ENCODE measurements at regions not wholly inside any gene's neighbourhood (a gene's known extent, or its start where the extent isn't known, plus 50 kb on each side); places are given as distances from the start of the nearest gene placed in this dataset.

DNA sequence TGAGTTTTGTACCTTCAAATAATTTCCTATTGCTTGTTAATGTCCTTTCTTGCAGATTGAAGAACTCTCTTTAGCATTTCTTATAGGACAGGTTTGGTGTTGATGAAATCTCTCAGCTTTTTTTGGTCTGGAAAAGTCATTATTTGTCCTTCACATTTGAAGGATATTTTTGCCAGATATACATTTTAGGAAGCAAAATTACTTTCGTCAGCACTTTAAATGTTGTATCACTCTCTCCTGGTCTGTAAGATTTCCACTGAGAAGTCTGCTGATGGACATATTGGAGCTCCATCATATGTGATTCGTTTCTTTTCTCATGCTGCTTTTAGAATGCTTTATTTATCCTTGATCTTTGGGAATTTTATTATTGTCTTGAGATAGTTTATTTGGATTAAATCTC lies 105.5 kb downstream of the TNFSF13B start:
- CTCF ChIA-PET = no interaction called here
- no peak for DNase-seq (ENCODE audit: low spot score)
- TF ChIP-seq, protein P1, sequence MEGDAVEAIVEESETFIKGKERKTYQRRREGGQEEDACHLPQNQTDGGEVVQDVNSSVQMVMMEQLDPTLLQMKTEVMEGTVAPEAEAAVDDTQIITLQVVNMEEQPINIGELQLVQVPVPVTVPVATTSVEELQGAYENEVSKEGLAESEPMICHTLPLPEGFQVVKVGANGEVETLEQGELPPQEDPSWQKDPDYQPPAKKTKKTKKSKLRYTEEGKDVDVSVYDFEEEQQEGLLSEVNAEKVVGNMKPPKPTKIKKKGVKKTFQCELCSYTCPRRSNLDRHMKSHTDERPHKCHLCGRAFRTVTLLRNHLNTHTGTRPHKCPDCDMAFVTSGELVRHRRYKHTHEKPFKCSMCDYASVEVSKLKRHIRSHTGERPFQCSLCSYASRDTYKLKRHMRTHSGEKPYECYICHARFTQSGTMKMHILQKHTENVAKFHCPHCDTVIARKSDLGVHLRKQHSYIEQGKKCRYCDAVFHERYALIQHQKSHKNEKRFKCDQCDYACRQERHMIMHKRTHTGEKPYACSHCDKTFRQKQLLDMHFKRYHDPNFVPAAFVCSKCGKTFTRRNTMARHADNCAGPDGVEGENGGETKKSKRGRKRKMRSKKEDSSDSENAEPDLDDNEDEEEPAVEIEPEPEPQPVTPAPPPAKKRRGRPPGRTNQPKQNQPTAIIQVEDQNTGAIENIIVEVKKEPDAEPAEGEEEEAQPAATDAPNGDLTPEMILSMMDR (conservative IDR thresholded peaks at IDR 0.05; ENCODE audit: low read depth) = no peak
- POLR2A ChIA-PET (ENCODE audit: low non-redundant PET) = no interaction called here
- H3K27ac ChIP-seq = no peak overlapping the region

DNA sequence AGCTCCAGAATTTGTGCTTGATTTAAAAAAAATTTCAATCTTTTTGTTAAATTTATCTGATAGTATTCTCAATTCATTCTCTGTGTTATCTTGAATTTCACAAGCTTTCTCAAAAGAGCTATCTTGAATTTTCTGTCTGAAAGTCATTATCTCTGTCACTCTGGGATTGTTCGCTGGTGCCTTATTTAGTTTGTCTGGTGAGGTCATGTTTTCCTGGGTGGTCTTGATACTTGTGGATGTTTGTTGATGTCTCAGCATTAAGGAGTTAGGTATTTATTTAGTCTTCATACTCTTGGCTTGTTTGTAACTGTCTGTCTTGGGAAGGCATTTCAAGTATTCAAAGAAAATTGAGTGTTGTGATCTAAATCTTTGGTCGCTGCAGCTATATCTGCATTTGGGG lies 106.3 kb downstream of the TNFSF13B start:
- CTCF ChIA-PET = no interaction called here
- POLR2A ChIA-PET (ENCODE audit: low non-redundant PET) = no interaction called here
- TF ChIP-seq, protein P1 (conservative IDR thresholded peaks at IDR 0.05; ENCODE audit: low read depth) = no peak
- no peak for DNase-seq (ENCODE audit: low spot score)
- H3K27ac ChIP-seq = no peak overlapping the region

DNA sequence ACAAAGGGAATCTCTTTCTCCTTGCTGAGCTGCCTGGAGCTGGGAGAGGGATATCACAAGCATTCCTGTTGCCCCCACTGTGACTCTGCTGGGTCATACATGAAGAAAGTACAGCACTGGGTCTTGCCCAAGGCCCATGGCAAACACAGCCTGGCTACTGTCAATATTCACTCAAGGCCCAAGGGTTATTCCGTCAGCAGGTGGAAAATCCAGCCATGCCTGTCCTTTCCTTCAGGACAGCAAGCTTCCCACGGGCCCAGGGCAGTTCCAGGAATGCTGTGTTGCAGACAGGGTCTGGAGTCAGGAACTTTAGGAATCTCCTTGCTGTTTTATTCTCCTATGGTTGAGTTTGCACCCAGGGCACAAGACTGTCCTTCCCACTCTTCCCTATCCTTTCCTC lies 106.8 kb downstream of the TNFSF13B start:
- no peak for DNase-seq (ENCODE audit: low spot score)
- CTCF ChIA-PET = no interaction called here
- POLR2A ChIA-PET (ENCODE audit: low non-redundant PET) = no interaction called here
- TF ChIP-seq, protein P1 (conservative IDR thresholded peaks at IDR 0.05; ENCODE audit: low read depth) = no peak
- H3K27ac ChIP-seq = no peak overlapping the region

DNA sequence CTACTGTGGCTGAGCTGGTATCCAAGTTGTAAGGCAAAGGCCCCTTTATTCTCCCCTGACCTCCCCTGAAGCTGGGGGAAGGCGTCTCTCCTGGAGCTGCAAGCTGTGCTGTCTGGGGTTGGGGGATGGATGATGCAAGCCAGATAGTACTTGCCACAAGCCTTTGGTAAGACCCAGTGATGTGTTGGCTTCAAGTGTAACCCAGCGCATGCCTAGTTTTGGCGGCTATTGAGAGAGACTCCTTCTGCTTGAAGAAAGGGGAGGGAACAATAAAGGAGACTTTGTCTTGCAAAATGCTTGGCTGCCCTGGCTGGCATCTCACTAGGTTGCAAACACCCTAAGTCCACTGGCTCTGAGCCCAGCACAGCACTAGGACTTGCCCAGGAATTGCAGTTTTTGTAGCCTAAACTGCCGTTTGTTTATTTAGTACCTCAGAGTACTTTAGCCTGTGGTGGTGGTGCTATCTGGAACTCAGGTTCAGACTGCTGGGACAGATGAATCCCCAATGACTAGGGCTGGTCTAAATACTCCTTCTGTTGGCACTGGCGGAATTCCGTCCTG lies 108.2 kb downstream of the TNFSF13B start:
- ChIA-PET POLR2A (ENCODE audit: low non-redundant PET) (no interaction called here), CTCF (no interaction called here)
- TF ChIP-seq, protein P1 (conservative IDR thresholded peaks at IDR 0.05; ENCODE audit: low read depth) = no peak
- H3K27ac ChIP-seq = no peak overlapping the region
- DNase-seq (ENCODE audit: low spot score) = no peak

DNA sequence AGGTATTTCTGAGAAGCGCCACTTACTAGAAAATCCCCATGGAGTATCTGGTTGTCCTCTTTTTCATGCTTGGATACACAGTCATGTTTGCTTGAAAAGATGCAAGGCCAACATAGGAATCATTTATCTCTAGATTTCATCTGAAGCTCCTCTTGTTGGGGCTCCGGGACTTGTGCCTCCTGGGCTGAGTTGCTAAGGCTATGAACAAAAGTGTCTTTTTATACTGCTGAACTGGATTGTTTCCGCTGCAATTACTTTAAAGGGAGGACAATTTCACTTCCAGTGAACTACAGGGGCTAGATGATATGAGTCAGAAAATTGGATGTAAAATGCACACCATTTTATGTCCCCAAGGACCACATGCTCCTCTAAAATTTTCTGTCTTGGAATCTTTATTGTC lies 114.1 kb downstream of the TNFSF13B start:
- no peak for DNase-seq (ENCODE audit: low spot score)
- no peak overlapping the region for H3K27ac ChIP-seq
- POLR2A ChIA-PET (ENCODE audit: low non-redundant PET) = no interaction called here
- TF ChIP-seq, protein P1 (conservative IDR thresholded peaks at IDR 0.05; ENCODE audit: low read depth) = no peak
- CTCF ChIA-PET = no interaction called here

DNA sequence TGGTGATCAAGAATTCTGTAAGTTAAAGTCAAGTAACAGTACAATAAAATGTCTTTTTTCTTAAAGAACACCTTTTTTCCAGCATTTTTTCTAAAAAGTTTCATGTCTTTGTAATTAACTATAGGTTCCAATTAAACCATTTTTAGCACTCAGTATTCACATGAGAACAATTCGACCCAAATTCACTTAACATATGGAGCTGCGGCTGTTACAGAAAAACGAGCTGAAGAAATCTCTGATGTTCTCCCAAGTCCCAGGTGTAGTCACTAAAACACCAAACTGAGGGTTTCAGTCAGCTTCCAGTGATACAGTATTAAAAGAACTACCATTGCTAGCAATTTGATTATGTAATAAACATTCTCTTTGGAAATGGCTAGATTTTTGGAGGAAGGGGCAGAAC lies 117.6 kb downstream of the TNFSF13B start:
- TF ChIP-seq, protein P1 (conservative IDR thresholded peaks at IDR 0.05; ENCODE audit: low read depth) = no peak
- ChIA-PET POLR2A (ENCODE audit: low non-redundant PET) (no interaction called here), CTCF (no interaction called here)
- DNase-seq (ENCODE audit: low spot score) = no peak
- H3K27ac ChIP-seq = no peak overlapping the region

DNA sequence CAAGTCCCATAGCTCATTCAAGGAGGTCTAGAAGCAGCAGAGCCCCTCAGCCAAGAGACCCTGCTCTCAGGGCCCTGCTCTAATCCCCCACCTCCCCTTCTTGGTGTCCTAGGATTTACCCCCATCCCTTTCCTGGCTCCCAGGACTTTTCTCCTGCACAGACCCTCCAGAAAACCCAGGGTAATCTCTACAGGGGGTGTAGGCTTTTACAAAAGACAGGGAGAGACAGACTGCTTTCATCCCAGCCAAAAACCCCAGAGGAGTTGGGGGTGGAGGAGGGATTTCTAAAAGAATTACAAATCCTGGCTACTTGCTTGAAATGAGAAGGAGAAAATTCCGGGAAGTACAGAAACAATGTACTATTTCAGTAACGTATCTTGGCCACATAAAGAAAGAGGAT lies 133.3 kb downstream of the TNFSF13B start:
- ChIA-PET CTCF (no interaction called here), POLR2A (ENCODE audit: low non-redundant PET) (no interaction called here)
- DNase-seq (ENCODE audit: low spot score) = no peak
- TF ChIP-seq, protein P1 (conservative IDR thresholded peaks at IDR 0.05; ENCODE audit: low read depth) = no peak
- no peak overlapping the region for H3K27ac ChIP-seq

Data from RWPE1 (cell line).